ENCODE measurements at regions not wholly inside any gene's neighbourhood (a gene's known extent, or its start where the extent isn't known, plus 50 kb on each side); places are given as distances from the start of the nearest gene placed in this dataset.
"Not testable (repeated sequence)": the region's sequence is repeated elsewhere in the genome, so short reads cannot be mapped to it uniquely, and the experiment has no call there.

GRCh38 chr9:62125631-62126611 is 936.1 kb downstream of the SPATA31A7 start:
- DNase-seq (ENCODE audit: low spot score); intact Hi-C loops (cut with DNase I): not testable (repeated sequence)

GRCh38 chr9:62135022-62135421 is 945.2 kb downstream of the SPATA31A7 start:
- DNase-seq (ENCODE audit: low spot score); intact Hi-C loops (cut with DNase I): not testable (repeated sequence)

- DNase-seq (ENCODE audit: low spot score); intact Hi-C loops (cut with DNase I): not testable (repeated sequence)
Observed at GRCh38 chr9:62145648-62146047, 955.8 kb downstream of the SPATA31A7 start.

Measured in posterior vena cava (tissue), 2 donors.